Activated CD4-positive, alpha-beta T cell treated with anti-CD3 and anti-CD28 coated beads for 1 hour (primary cell): ENCODE measurements at regions not wholly inside any gene's neighbourhood (a gene's known extent, or its start where the extent isn't known, plus 50 kb on each side); places are given as distances from the start of the nearest gene placed in this dataset.

Experiments used
- DNase-seq: peaks from one replicate; pipeline ENCODE4 v3.0.0-alpha.2; 2020

GRCh38 chr7:156116514-156117215 lies 304.4 kb upstream of the SHH start:
- DNase-seq: no peak

- DNase-seq: no peak
Observed at GRCh38 chr7:156115582-156115981, 303.3 kb upstream of the SHH start.

- no peak for DNase-seq
Observed at GRCh38 chr7:156113731-156114130, 301.5 kb upstream of the SHH start.

- no peak for DNase-seq
Observed at GRCh38 chr7:156109988-156110387, 297.7 kb upstream of the SHH start.

- no peak for DNase-seq
Observed at GRCh38 chr7:156109076-156109475, 296.8 kb upstream of the SHH start.

GRCh38 chr7:156107957-156108356 lies 295.7 kb upstream of the SHH start:
- DNase-seq: no peak

GRCh38 chr7:156106107-156106426 lies 293.8 kb upstream of the SHH start:
- no peak for DNase-seq

- DNase-seq: no peak
Observed at GRCh38 chr7:156105337-156106106, 293.3 kb upstream of the SHH start.

GRCh38 chr7:156104501-156105336 lies 292.5 kb upstream of the SHH start:
- DNase-seq: no peak

- no peak for DNase-seq
Observed at GRCh38 chr7:156102267-156102666, 290.0 kb upstream of the SHH start.

- DNase-seq: no peak
Observed at GRCh38 chr7:156101355-156101754, 289.1 kb upstream of the SHH start.

GRCh38 chr7:156100086-156100485 lies 287.8 kb upstream of the SHH start:
- DNase-seq: no peak

GRCh38 chr7:156099085-156099484 lies 286.8 kb upstream of the SHH start:
- DNase-seq: no peak

GRCh38 chr7:156096771-156097538 lies 284.7 kb upstream of the SHH start:
- DNase-seq: no peak

GRCh38 chr7:156095908-156096539 lies 283.8 kb upstream of the SHH start:
- no peak for DNase-seq

GRCh38 chr7:156094350-156095146 lies 282.3 kb upstream of the SHH start:
- DNase-seq: no peak

- no peak for DNase-seq
Observed at GRCh38 chr7:156092307-156092706, 280.0 kb upstream of the SHH start.

GRCh38 chr7:156091519-156092080 lies 279.3 kb upstream of the SHH start:
- no peak for DNase-seq

- no peak for DNase-seq
Observed at GRCh38 chr7:156090988-156091387, 278.7 kb upstream of the SHH start.

- DNase-seq: no peak
Observed at GRCh38 chr7:156089222-156089621, 277.0 kb upstream of the SHH start.

GRCh38 chr7:156088115-156088514 lies 275.9 kb upstream of the SHH start:
- no peak for DNase-seq
